HepG2 (cell line): ENCODE measurements at regions not wholly inside any gene's neighbourhood (a gene's known extent, or its start where the extent isn't known, plus 50 kb on each side); places are given as distances from the start of the nearest gene placed in this dataset.

Experiments used
- ATAC-seq: fragments of 200-7000 bp; cut with Tn5 transposase; 3 replicates; pipeline ENCODE4 v1.9.1; 2020; ENCODE audit warnings: mild to moderate bottlenecking, moderate library complexity
- BruUV-seq: library from RNA; stranded (reverse); fragments of 400-500 nt; replicated peaks from 2 replicates; lab custom pipeline; 2021; lab: Mats Ljungman, UMichigan
- CTCF ChIA-PET: fragments of 300-600 bp; formaldehyde crosslinking; extraction: SDS; loops from one replicate; lab custom pipeline; 2021; ENCODE audit warnings: low total read pairs, inconsistent platforms, low intra/inter-chr PET ratio; lab: Yijun Ruan, JAX
- POLR2A ChIA-PET: fragments of 350-600 bp; sonication (Branson Sonifier 250); formaldehyde crosslinking; loops from one replicate; lab custom pipeline; 2020; ENCODE audit warnings: antibody characterized with exemption, inconsistent platforms; lab: Yijun Ruan, JAX
- DNase-seq: peaks from one replicate; pipeline ENCODE4 v3.0.0-alpha.2; 2015; ENCODE audit warnings: low spot score
- FAIRE-seq: peaks from 3 replicates; lab custom pipeline; 2011; peaks lifted over from hg19 to GRCh38; lab: Jason Lieb, UNC
- H2AFZ ChIP-seq: one replicate; pipeline ENCODE4 v1.6.1; 2011; ENCODE audit warnings: low read length, inconsistent platforms
- H3K27ac ChIP-seq: fragments of 300-600 bp; 3 replicates; pipeline ENCODE4 v1.8.0; 2011; ENCODE audit warnings: mixed run types, mild to moderate bottlenecking, mixed read lengths, low read length, inconsistent platforms; ENCODE audit not compliant: insufficient read depth; ENCODE audit errors: extremely low read length
- H3K27me3 ChIP-seq, 2 experiments: fragments of 200-600 bp in 1 of 2; 2 replicates in 1 of 2; 3 replicates in 1 of 2; pipeline versions ENCODE4 v1.6.0 to v1.8.0; 2011; ENCODE audit warnings: low read length in 2 of 2, mild to moderate bottlenecking in 2 of 2, moderate library complexity in 2 of 2, inconsistent platforms in 1 of 2; ENCODE audit not compliant: insufficient read depth in 2 of 2, control insufficient read depth in 1 of 2
- H3K36me3 ChIP-seq, 2 experiments: fragments of 200-600 bp in 1 of 2; replicated peaks in 1 of 2; 2 replicates in 1 of 2; 3 replicates in 1 of 2; pipeline versions ENCODE4 v1.5.1 to v1.8.0; 2011; ENCODE audit warnings: low read length in 2 of 2, inconsistent platforms in 1 of 2; ENCODE audit not compliant: insufficient read depth in 2 of 2, control insufficient read depth in 1 of 2
- H3K4me1 ChIP-seq: 2 replicates; pipeline ENCODE4 v1.5.1; 2012; ENCODE audit warnings: low read length, inconsistent platforms; ENCODE audit not compliant: insufficient read depth
- H3K4me2 ChIP-seq: 2 replicates; pipeline ENCODE4 v1.6.0; 2011; ENCODE audit warnings: low read depth, low read length, inconsistent platforms
- H3K4me3 ChIP-seq, 3 experiments: fragments of 200-600 bp in 1 of 3; sonication (generic), shearing (Covaris generic) in 1 of 3; replicated peaks in 1 of 3; 2 replicates each; pipeline ENCODE4 v1.5.1; 2011 to 2016; ENCODE audit warnings: low read length in 3 of 3, inconsistent platforms in 2 of 3, low read depth in 2 of 3, mild to moderate bottlenecking in 2 of 3, control low read depth in 1 of 3, mixed read lengths in 1 of 3; ENCODE audit not compliant: insufficient read depth in 1 of 3
- H3K79me2 ChIP-seq: one replicate; pipeline ENCODE4 v1.6.1; 2011; ENCODE audit warnings: low read length, inconsistent platforms; ENCODE audit not compliant: insufficient read depth
- H3K9ac ChIP-seq: 2 replicates; pipeline ENCODE4 v1.6.0; 2011; ENCODE audit warnings: mild to moderate bottlenecking, low read depth, low read length, inconsistent platforms; ENCODE audit not compliant: insufficient read depth
- H3K9me3 ChIP-seq: 2 replicates; pipeline ENCODE4 v1.5.1; 2012; ENCODE audit warnings: mild to moderate bottlenecking, low read length
- H4K20me1 ChIP-seq: 2 replicates; pipeline ENCODE4 v1.6.0; 2011; ENCODE audit warnings: inconsistent platforms, mild to moderate bottlenecking, low read length, moderate library complexity; ENCODE audit not compliant: insufficient read depth
- GABPA ChIP-seq, 2 experiments: IDR thresholded peaks; 2 replicates each; pipeline ENCODE4 v1.6.1; 2011 to 2016; ENCODE audit warnings: low read depth in 2 of 2, low read length in 1 of 2, missing biosample characterization in 1 of 2, missing genetic modification characterization in 1 of 2
- GTF3A ChIP-seq: sonication (generic); formaldehyde crosslinking; conservative IDR thresholded peaks from 2 replicates; pipeline ENCODE4 v1.4.0; 2020; ENCODE audit warnings: mild to moderate bottlenecking, missing genetic modification reagents
- HHEX ChIP-seq: IDR thresholded peaks from 2 replicates; pipeline ENCODE4 v1.6.1; 2016; ENCODE audit warnings: control low read depth
- RXRB ChIP-seq: IDR thresholded peaks from 2 replicates; pipeline ENCODE4 v1.6.1; 2016; ENCODE audit warnings: borderline replicate concordance, missing genetic modification reagents, missing compliant biosample characterization
- ZNF629 ChIP-seq: sonication (generic); formaldehyde crosslinking; conservative IDR thresholded peaks from 2 replicates; pipeline ENCODE4 v1.5.0; 2020; ENCODE audit warnings: missing genetic modification reagents
- WGBS: methylation state at CpG from one replicate; pipeline ENCODE4 v1.1.6; 2017; ENCODE audit warnings: low lambda C conversion rate; 5-methylcytosine and 5-hydroxymethylcytosine counted together
- in situ Hi-C: cut with HindIII; loops from 2 replicates; pipeline ENCODE4 v1.10.0; 2017; ENCODE audit warnings: low pct_unique_long_range_greater_than_20kb; ENCODE audit not compliant: extremely low pct_ligation_motif_present
- intact Hi-C: fragments of 100-400 bp; cut with micrococcal nuclease; formaldehyde crosslinking; loops from one replicate; pipeline ENCODE4 v1.10.0; 2022; ENCODE audit not compliant: unreplicated experiment
- TF ChIP-seq, protein P1 (sequence below): fragments of 450-650 bp; IDR thresholded peaks from 2 replicates; pipeline ENCODE4 v1.6.1; 2017; ENCODE audit warnings: mild to moderate bottlenecking
- TF ChIP-seq, protein P2 (sequence below): sonication (generic); formaldehyde crosslinking; IDR thresholded peaks from 2 replicates; pipeline ENCODE4 v1.5.0; 2020; ENCODE audit warnings: mild to moderate bottlenecking, missing genetic modification reagents, borderline replicate concordance

DNA sequence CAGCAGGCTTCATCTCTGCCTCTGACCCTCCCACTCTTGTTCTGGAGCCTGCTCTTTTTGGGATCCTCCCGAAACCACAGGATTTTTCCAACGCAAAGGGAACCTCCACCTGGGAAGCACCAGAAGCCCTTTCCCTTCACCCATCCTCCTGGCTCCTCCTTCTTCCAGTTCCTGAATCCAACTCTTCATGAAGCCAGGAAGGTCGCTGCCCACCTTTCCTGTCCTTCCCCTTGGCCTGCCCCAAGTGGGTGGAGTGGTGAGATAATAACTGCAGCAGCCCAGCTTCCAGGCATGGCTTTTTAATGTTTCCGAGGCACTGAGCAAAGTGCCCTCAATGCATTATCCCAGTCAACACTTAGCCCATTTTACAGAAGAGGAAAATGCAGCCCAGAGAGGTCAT is 70.8 kb upstream of the EEPD1 start:
- intact Hi-C loops (loop anchor here (10.0 kb wide), 1 partner anchor 97 kb away; no protein-coding TSS in a partner anchor), in situ Hi-C loops (no loop called here)
- no peak overlapping the region for H3K9ac ChIP-seq
- TF ChIP-seq RXRB (CRISPR knock-in tag) (no peak), ZNF629 (CRISPR knock-in tag) (0 out of 2 replicates have a peak, but pooled peaks have one; percentile 25), HHEX (CRISPR knock-in tag) (no peak)
- TF ChIP-seq, protein P1, sequence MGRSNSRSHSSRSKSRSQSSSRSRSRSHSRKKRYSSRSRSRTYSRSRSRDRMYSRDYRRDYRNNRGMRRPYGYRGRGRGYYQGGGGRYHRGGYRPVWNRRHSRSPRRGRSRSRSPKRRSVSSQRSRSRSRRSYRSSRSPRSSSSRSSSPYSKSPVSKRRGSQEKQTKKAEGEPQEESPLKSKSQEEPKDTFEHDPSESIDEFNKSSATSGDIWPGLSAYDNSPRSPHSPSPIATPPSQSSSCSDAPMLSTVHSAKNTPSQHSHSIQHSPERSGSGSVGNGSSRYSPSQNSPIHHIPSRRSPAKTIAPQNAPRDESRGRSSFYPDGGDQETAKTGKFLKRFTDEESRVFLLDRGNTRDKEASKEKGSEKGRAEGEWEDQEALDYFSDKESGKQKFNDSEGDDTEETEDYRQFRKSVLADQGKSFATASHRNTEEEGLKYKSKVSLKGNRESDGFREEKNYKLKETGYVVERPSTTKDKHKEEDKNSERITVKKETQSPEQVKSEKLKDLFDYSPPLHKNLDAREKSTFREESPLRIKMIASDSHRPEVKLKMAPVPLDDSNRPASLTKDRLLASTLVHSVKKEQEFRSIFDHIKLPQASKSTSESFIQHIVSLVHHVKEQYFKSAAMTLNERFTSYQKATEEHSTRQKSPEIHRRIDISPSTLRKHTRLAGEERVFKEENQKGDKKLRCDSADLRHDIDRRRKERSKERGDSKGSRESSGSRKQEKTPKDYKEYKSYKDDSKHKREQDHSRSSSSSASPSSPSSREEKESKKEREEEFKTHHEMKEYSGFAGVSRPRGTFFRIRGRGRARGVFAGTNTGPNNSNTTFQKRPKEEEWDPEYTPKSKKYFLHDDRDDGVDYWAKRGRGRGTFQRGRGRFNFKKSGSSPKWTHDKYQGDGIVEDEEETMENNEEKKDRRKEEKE = no peak
- 53% methylated on average over 4 of the region's 4 CpGs for WGBS
- no peak overlapping the region for H3K4me2 ChIP-seq
- no peak for DNase-seq
- H3K27me3 ChIP-seq = peaks cover 0 to 9% of the 10 kb centered on the region in 2 experiments; a peak in 1 of 5 replicates
- H3K4me3 ChIP-seq = no peak overlapping the region
- ATAC-seq = no peak
- BruUV-seq = no TSS peak
- H4K20me1 ChIP-seq = no peaks in the 10 kb centered on the region
- H3K9me3 ChIP-seq = no peaks in the 10 kb centered on the region
- H2AFZ ChIP-seq = no peak overlapping the region
- ChIA-PET POLR2A (no interaction called here), CTCF (no interaction called here)
- peaks cover 28% of the 10 kb centered on the region for H3K4me1 ChIP-seq
- no peaks in the 10 kb centered on the region for H3K36me3 ChIP-seq
- no peaks in the 10 kb centered on the region for H3K79me2 ChIP-seq
- FAIRE-seq = no peak
- H3K27ac ChIP-seq = no peak overlapping the region

DNA sequence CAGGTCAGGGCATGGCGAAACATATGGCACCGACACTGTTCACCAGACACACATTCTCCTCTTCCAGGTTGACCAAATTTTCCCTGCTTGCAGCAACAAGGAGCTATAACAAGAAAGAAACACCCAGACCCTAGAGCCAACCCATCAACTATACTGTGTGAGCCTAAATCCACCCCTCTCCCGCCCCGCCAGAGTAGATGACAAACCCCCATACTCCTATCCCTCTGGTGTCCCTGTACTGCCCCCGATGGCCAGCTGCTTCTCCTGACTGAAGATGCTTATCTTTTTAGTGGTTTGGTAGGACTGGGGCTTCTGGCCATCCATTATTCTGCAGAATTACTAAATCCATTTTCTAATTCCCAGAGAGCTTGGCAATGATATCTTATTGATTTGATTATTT is 70.1 kb upstream of the EEPD1 start:
- no peak overlapping the region for H3K4me2 ChIP-seq
- intact Hi-C loops (loop anchor here (10.0 kb wide), 1 partner anchor 98 kb away; no protein-coding TSS in a partner anchor), in situ Hi-C loops (no loop called here)
- ChIA-PET POLR2A (no interaction called here), CTCF (interaction anchor here (2.4 kb wide), 1 partner anchor 208 kb away, joined by 28 read pairs; no protein-coding TSS in a partner anchor)
- H3K27me3 ChIP-seq = peaks cover 0 to 12% of the 10 kb centered on the region in 2 experiments; a peak in 1 of 5 replicates
- FAIRE-seq (no peak), ATAC-seq (no peak), DNase-seq (no peak)
- H3K27ac ChIP-seq = no peak overlapping the region
- H3K4me3 ChIP-seq = no peak overlapping the region
- H3K4me1 ChIP-seq = peaks cover 28% of the 10 kb centered on the region
- no peaks in the 10 kb centered on the region for H4K20me1 ChIP-seq
- 60% methylated on average over 3 of the region's 5 CpGs for WGBS
- H2AFZ ChIP-seq = no peak overlapping the region
- no peaks in the 10 kb centered on the region for H3K36me3 ChIP-seq
- no peaks in the 10 kb centered on the region for H3K79me2 ChIP-seq
- no TSS peak for BruUV-seq
- no peaks in the 10 kb centered on the region for H3K9me3 ChIP-seq
- H3K9ac ChIP-seq = no peak overlapping the region
- TF ChIP-seq, protein P2, sequence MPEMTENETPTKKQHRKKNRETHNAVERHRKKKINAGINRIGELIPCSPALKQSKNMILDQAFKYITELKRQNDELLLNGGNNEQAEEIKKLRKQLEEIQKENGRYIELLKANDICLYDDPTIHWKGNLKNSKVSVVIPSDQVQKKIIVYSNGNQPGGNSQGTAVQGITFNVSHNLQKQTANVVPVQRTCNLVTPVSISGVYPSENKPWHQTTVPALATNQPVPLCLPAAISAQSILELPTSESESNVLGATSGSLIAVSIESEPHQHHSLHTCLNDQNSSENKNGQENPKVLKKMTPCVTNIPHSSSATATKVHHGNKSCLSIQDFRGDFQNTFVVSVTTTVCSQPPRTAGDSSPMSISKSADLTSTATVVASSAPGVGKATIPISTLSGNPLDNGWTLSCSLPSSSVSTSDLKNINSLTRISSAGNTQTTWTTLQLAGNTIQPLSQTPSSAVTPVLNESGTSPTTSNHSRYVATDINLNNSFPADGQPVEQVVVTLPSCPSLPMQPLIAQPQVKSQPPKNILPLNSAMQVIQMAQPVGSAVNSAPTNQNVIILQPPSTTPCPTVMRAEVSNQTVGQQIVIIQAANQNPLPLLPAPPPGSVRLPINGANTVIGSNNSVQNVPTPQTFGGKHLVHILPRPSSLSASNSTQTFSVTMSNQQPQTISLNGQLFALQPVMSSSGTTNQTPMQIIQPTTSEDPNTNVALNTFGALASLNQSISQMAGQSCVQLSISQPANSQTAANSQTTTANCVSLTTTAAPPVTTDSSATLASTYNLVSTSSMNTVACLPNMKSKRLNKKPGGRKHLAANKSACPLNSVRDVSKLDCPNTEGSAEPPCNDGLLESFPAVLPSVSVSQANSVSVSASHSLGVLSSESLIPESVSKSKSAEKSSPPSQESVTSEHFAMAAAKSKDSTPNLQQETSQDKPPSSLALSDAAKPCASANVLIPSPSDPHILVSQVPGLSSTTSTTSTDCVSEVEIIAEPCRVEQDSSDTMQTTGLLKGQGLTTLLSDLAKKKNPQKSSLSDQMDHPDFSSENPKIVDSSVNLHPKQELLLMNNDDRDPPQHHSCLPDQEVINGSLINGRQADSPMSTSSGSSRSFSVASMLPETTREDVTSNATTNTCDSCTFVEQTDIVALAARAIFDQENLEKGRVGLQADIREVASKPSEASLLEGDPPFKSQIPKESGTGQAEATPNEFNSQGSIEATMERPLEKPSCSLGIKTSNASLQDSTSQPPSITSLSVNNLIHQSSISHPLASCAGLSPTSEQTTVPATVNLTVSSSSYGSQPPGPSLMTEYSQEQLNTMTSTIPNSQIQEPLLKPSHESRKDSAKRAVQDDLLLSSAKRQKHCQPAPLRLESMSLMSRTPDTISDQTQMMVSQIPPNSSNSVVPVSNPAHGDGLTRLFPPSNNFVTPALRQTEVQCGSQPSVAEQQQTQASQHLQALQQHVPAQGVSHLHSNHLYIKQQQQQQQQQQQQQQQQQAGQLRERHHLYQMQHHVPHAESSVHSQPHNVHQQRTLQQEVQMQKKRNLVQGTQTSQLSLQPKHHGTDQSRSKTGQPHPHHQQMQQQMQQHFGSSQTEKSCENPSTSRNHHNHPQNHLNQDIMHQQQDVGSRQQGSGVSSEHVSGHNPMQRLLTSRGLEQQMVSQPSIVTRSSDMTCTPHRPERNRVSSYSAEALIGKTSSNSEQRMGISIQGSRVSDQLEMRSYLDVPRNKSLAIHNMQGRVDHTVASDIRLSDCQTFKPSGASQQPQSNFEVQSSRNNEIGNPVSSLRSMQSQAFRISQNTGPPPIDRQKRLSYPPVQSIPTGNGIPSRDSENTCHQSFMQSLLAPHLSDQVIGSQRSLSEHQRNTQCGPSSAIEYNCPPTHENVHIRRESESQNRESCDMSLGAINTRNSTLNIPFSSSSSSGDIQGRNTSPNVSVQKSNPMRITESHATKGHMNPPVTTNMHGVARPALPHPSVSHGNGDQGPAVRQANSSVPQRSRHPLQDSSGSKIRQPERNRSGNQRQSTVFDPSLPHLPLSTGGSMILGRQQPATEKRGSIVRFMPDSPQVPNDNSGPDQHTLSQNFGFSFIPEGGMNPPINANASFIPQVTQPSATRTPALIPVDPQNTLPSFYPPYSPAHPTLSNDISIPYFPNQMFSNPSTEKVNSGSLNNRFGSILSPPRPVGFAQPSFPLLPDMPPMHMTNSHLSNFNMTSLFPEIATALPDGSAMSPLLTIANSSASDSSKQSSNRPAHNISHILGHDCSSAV (CRISPR knock-in tag) = no peak
- no peak for TF ChIP-seq GABPA (IDR thresholded peaks at IDR 0.05; ENCODE audit: low read depth, low read length)
- TF ChIP-seq GABPA (CRISPR knock-in tag; IDR thresholded peaks at IDR 0.05; ENCODE audit: low read depth) = no peak
- no peak for TF ChIP-seq GTF3A
